UCSD-AML1 (cell line): ENCODE measurements at regions not wholly inside any gene's neighbourhood (a gene's known extent, or its start where the extent isn't known, plus 50 kb on each side); places are given as distances from the start of the nearest gene placed in this dataset.

ENCODE experiments used
- DNase-seq: peaks from one replicate; lab custom pipeline; 2025; ENCODE audit not compliant: unreplicated experiment; lab: John Stamatoyannopoulos, UW

- no peak for DNase-seq
Observed at GRCh38 chr22:27193215-27193614, 535.8 kb downstream of the MIAT start.

- no peak for DNase-seq
Observed at GRCh38 chr22:27193636-27194035, 536.2 kb downstream of the MIAT start.

DNA sequence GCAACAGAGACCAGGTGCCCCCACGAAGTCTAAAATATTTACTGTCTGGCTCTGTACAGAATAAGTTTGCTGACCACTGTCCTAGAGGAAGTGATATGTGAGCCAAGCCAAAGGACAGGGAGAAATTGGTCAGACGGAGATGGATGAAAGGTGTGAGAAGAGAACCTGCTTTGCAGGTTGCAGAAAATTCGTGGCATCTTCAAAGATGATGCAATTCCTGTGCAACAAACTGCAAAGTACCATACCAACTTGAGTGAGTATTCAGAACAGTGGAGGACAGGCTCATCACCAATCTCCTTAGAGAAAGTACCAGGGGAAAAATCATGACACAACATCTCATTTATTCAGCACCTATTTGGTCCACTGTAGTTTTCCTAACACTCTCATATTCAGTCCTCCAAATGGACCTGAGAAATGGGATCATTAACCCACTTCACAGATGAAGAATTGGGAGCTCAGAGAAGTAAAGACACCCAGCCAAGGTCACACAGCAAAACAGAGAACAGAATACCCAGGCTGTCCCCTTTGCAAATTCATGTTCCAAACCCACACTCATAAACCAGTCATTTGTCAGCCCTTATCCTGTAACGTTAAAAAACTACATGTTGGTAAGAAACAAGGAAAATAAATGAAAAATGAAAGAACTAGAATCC lies 536.8 kb downstream of the MIAT start:
- no peak for DNase-seq

DNA sequence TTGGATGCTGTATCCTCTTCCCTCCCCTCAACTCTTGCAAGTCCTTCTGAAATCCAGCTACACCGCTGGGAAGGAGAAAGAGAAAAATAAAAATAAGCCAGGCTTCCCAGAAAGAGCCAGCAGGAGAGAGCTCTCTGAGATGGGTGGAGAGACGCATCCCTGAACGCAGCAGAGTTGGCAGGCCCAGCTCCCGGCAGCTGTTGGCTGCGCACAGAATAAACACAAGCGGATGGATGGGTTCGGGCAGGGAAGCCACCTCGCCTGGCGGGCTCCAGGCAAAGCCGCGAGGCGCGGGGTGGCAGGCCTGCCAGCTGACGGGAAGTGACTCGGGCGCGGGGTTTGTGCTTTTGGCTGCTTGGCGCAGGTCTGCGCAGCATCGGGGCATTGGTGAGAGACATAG lies 537.7 kb downstream of the MIAT start:
- no peak for DNase-seq

DNA sequence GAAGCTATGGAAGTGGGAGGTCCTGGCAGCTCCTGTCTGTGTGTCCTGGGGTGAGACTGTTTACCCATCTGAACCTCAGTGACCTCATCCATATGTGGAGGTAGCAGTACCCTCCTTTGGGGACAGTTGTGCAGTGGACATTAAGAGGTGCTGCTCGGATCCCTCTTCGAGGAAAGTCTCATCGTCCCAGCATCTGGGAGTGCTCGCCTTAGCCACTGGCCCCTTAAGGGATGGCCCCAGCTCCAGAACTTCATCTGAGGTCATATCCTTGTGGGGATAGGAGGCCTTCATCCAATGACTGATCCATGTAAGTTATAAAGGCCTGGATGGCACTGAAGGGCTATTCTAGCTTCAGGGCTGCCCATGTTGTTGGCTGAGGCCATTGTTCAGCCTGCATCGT lies 538.1 kb downstream of the MIAT start:
- DNase-seq, result no peak

DNA sequence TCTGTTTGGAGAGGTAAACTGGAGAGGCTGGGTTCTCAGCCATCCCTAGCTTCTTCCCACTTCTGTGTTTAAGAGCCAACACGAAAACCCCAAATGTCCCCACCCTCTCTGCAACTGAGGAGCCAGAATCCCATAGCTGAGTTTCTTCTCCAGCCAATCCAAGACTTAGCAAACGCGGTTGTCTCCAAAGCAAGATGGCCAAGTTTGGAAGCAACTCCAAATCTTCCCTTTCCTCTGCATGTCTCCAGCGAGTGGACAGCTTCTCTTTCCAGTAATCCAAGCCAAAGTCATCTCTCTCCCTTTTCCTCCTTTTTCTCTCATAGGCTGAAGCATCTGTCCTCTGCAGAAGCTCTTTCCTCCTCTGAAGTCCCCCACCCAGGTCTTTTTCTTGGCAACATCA lies 539.2 kb downstream of the MIAT start:
- DNase-seq, result no peak

GRCh38 chr22:27197052-27197451 lies 539.7 kb downstream of the MIAT start:
- no peak for DNase-seq

DNA sequence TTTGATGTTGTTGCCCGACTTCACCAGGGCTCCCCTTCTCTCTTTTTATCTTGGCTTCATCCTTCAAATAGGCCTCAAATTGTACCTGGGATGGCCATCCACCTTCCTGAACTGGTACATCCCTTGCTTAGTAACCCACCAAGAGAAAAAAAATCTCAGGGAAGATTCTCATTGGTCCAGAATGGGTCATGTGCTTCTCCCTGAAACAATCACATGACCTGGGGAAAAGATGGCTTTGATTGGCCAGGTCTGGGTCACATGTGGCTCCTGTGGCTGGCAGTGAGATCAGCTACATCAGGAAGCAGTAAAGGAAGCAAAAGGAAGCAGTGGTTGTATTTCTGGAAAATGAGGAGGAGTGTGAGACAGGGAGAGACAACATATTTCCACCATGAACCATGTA lies 540.2 kb downstream of the MIAT start:
- no peak for DNase-seq

GRCh38 chr22:27198518-27199035 lies 541.2 kb downstream of the MIAT start:
- no peak for DNase-seq

DNA sequence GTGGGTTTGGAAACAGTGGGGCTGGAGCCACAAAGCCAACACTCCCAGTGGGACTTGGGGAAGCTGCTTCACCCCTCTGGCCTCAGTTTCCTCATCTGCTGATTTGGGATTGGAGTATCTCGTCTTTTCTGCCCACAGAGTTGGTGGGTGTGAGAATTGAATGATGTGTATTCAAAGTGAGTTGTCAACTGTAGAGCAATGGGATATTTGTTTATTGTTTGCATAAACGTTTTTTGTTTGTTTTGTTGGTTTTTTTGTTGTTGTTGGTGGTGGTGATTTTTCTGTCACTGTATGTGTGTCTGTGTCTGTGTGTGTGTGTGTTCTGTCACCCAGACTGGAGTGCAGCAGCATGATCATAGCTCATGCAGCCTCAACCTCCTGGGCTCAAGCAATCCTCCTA lies 542.0 kb downstream of the MIAT start:
- no peak for DNase-seq

DNA sequence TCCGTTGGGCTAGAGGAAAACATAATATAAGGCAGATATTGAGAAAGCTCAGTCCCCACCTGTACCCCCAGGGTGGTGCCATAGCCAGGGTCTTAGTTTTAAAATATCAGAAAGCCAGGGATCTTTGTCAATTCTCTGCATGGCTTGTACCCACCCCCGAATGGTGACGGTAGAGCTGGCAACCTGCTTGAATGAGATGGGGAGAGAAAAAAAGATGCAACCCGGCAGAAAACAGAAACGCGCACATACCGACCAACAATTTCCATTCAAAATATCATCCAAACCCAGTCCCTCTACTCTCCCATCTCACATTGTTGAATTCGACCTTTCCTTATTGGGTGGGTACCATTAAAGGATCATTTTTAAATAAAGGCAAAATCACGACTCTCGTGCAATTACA lies 543.9 kb downstream of the MIAT start:
- DNase-seq, result no peak

GRCh38 chr22:27201741-27202140 lies 544.4 kb downstream of the MIAT start:
- DNase-seq, result no peak

DNA sequence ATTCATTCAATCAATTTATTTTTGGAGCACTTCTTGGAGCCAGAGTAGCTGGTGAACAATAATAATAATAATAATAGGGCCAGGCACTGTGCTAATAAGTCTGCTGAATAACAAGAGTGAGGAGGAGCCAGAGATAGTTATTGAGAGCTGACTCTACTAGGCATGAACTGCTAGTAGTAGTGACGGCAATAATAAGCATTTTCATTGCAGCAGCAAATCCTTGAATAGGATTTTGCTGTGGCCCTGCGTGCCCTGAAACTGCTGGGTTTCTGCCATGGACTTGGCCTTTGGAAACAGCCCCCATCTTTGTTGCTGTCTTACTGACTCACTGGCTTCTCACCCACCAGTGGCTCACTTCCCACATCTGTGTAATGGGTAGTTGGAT lies 545.9 kb downstream of the MIAT start:
- DNase-seq, result no peak

DNA sequence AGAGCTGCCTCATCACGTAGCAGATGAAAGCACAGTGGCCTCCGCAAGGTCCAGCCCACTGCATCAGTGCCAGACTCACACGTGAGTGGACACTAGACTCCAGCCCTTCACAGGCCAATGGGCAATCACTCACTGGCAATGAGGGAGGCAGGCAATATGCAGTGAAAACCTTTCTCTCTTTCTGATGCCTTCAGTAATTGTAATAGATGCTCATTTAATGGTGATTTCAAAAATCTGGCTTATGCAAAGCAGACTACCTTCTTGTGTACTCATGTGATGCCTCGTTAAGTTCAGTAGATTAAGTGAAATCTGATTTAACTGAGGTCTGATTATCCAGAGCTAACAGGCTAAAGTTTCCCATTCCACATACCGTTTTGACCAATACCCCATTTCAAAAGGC lies 546.9 kb downstream of the MIAT start:
- no peak for DNase-seq

DNA sequence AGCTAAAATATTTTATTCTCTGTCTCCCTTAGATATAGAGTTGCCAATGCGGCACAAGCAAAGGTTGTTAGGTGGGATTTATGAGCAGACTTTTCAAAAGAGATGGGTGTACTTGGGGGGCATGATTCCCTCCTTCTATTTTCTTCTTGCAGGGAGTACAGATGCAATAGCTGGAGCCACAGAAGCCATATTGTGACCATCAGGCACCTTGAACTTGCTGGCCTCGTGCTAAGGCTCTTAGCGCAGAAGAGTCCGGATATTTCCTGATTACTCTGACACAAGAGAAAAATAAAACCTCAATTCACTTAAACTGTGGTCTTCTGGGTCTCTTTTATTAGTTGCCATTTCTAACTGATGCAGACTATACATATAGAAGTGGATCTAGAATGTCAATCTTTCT lies 547.4 kb downstream of the MIAT start:
- DNase-seq, result no peak

GRCh38 chr22:27205492-27206373 lies 548.3 kb downstream of the MIAT start:
- DNase-seq, result no peak

DNA sequence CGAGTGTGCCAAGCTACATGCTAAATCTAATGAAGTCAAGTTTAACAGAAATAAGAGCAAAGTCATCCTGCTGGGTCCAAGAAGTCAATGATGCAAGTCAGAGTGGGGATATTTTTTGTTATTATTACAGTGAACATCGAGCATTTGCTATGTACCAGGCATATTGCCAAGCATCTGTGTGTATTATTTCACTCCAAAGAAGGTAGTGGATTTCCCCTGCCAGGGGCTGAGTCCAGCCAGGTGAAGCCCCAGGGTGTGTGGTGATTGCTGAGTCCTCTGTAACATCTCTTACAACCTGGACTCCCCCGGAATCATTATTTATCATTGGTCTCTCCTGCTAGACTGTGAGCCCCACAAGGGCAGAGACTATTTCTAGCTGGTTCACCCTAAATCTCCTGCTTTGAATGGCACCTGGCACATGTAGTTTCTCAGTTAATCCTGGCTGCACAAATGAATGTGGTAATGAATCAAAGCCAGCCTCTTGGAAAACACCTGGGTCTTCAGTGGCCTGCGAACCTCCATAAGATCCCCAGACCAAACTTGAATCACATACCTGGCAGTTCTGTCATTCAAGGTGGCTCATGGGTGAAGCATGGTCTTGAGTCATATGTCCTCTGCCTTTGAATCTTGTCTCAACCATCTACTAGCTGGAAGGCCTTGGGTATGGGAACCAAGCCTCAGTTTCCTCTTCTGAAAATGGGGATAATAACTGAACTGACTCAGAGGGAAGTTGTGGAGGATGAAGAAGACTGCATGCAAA lies 549.2 kb downstream of the MIAT start:
- DNase-seq, result no peak

- no peak for DNase-seq
Observed at GRCh38 chr22:27207266-27207665, 549.9 kb downstream of the MIAT start.

GRCh38 chr22:27207907-27208306 lies 550.5 kb downstream of the MIAT start:
- DNase-seq, result no peak

DNA sequence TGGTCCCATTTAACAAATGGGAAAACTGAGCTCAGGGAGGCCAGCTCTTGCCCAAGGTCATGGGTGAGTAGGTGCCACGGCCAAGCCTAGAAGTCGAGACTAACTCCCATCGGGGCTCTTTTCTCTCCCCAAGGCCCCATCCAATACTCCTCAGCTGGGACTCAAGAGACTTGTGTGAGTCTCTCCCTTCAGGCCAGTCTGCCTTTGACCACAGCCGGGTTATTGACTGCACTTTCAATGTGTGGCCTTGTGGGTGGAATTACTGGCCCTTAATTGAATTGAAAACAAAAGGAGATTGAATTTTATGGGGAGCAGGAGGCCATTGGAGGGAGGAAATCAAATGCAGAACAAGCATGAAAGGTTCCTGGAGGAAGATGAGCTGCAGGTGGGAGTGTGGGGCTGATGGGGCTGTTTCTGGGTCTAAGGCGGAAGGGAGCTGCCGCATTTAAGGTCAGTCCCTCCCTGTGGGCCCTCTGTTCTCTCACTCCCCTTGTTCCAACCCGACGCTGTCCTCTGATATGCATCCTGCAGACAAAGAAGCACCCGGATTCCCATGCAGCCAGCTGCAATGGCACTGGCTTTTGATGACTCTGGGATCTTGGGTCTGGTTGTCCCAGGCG lies 552.8 kb downstream of the MIAT start:
- no peak for DNase-seq

GRCh38 chr22:27212102-27212501 lies 554.7 kb downstream of the MIAT start:
- no peak for DNase-seq
